ENCODE measurements at regions not wholly inside any gene's neighbourhood (a gene's known extent, or its start where the extent isn't known, plus 50 kb on each side); places are given as distances from the start of the nearest gene placed in this dataset.

DNA sequence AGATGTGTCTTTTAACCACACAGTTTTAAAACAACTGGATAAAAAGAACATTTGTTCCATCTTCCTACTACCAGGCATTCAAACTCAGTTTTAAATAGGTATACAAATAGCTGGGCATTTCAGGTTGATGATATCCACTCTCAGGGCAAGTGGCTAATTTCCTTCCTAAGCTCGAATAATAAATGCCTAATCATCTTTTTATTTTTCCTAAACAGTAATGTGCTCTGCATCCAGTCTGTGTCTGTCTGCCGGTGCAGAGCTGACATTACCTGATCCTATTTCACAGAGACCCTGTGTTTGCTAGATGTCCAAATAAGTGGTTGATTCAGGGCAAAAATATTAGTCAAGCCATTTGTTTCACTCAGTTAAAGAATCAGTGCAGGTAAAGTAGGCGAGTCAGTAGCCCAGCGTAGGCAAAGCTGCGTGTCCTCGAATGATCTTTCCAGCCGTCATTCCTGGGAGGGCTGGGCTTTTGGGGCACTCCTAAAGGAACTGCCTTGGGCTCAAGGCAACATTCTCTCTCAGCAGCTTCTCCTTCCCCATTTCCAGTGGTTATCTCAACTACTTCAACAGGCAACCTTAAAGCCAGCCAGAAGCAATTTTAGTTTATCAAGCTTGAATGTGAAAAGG, 74.2 kb upstream of the BMP2 start:
- DNase-seq (ENCODE audit: insufficient read length, low spot score), result no peak
- FAIRE-seq, result no peak
- TF ChIP-seq SPI1 (IDR thresholded peaks at IDR 0.05; ENCODE audit: low read depth, low read length) (no peak), PAX5 (IDR thresholded peaks at IDR 0.05; ENCODE audit: insufficient read depth, low read length, severe bottlenecking) (no peak), POLR2A (IDR thresholded peaks at IDR 0.05; ENCODE audit: low read depth, low read length) (no peak), TAF1 (IDR thresholded peaks at IDR 0.05; ENCODE audit: low read depth, low read length) (no peak), POU2F2 (IDR thresholded peaks at IDR 0.05; ENCODE audit: low read depth, low read length) (no peak), POLR2AphosphoS5 (IDR thresholded peaks at IDR 0.05; ENCODE audit: low read depth, low read length) (no peak)

DNA sequence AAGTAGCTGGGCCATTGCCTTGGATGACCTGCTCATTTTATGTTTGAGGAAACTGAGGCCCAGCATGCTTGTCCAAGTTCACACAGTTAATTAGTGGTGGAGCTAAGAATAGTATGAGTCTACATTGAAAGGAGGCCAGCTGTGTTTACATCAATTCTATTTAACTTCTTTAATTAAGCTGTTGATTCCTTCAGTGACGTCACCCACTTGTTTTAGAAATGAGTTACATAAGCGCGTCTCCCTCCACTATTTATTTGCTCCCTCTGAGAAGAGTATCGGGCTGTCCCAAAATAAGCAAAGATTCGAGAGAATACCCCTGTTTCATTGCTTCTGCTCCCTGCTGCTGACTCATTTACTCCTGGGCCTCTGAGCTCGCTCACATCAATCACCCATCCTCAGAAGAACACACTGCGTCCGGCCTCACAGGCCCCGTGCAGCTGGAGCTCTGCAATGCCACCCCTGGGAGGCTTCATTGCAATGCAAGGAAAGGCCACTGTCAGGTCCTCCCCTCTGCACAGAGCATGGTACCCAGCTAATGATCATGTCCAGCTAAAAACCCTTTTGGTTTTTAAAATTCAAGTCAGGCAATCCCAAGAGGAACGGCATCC, 74.8 kb upstream of the BMP2 start:
- FAIRE-seq (no peak), DNase-seq (ENCODE audit: insufficient read length, low spot score) (no peak)
- TF ChIP-seq POU2F2 (IDR thresholded peaks at IDR 0.05; ENCODE audit: low read depth, low read length) (no peak), POLR2A (IDR thresholded peaks at IDR 0.05; ENCODE audit: low read depth, low read length) (no peak), POLR2AphosphoS5 (IDR thresholded peaks at IDR 0.05; ENCODE audit: low read depth, low read length) (no peak), PAX5 (IDR thresholded peaks at IDR 0.05; ENCODE audit: insufficient read depth, low read length, severe bottlenecking) (no peak), TAF1 (IDR thresholded peaks at IDR 0.05; ENCODE audit: low read depth, low read length) (no peak), SPI1 (IDR thresholded peaks at IDR 0.05; ENCODE audit: low read depth, low read length) (no peak)

DNA sequence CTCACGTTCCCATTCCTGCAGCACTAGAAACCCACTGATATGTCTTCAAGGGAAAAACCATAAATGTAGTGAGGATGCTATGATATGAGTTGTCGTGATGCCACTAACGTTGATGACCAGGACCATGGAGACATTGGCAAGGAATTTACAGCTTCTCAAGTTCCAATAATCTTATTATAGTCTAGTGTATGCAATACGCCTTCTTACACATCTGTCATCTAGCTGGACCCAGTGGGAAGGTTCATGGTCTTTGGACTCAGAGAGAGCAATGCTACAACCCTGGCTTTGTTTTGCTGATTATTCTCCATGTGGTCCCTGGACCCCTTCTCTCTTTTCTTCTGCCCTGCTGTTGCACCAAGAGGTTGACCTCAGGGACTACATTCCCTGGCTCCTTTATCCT, 76.0 kb upstream of the BMP2 start:
- DNase-seq (ENCODE audit: insufficient read length, low spot score) (no peak), FAIRE-seq (no peak)
- TF ChIP-seq PAX5 (IDR thresholded peaks at IDR 0.05; ENCODE audit: insufficient read depth, low read length, severe bottlenecking) (no peak), SPI1 (IDR thresholded peaks at IDR 0.05; ENCODE audit: low read depth, low read length) (no peak), POU2F2 (IDR thresholded peaks at IDR 0.05; ENCODE audit: low read depth, low read length) (no peak), TAF1 (IDR thresholded peaks at IDR 0.05; ENCODE audit: low read depth, low read length) (no peak), POLR2AphosphoS5 (IDR thresholded peaks at IDR 0.05; ENCODE audit: low read depth, low read length) (no peak), POLR2A (IDR thresholded peaks at IDR 0.05; ENCODE audit: low read depth, low read length) (no peak)

DNA sequence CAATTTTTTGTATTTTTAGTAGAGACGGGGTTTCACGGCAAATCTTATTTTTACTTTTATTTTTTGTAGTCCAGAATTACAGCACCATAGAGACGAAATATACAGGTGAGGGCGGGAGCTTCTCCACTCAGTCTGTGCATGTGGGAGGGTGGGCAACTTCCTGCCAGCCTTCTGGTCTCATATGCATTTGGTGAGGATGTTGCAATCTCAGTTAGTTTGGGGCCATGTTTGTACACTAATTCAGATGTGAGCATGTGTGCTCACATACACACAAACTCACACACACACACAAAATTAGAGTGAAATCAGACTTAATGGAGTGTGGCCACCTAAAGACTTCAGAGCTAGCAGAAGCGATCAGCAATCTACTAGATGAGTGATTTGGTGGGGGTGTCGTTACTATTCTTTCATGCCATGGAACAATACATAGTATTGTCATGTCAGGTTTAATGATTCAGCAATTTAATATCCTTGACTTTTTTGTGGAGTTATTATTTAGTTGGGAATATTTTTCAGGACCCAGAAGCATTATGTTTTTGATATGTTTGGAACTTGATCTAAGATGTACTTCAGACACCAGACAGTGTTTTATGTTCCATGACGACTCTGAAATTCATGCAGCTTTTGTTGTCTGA, 78.0 kb upstream of the BMP2 start:
- FAIRE-seq, result no peak
- no peak for TF ChIP-seq SPI1 (IDR thresholded peaks at IDR 0.05; ENCODE audit: low read depth, low read length)
- TF ChIP-seq POLR2A (IDR thresholded peaks at IDR 0.05; ENCODE audit: low read depth, low read length), result no peak
- no peak for TF ChIP-seq POLR2AphosphoS5 (IDR thresholded peaks at IDR 0.05; ENCODE audit: low read depth, low read length)
- TF ChIP-seq TAF1 (IDR thresholded peaks at IDR 0.05; ENCODE audit: low read depth, low read length), result no peak
- TF ChIP-seq POU2F2 (IDR thresholded peaks at IDR 0.05; ENCODE audit: low read depth, low read length), result no peak
- no peak for TF ChIP-seq PAX5 (IDR thresholded peaks at IDR 0.05; ENCODE audit: insufficient read depth, low read length, severe bottlenecking)
- no peak for DNase-seq (ENCODE audit: insufficient read length, low spot score)

DNA sequence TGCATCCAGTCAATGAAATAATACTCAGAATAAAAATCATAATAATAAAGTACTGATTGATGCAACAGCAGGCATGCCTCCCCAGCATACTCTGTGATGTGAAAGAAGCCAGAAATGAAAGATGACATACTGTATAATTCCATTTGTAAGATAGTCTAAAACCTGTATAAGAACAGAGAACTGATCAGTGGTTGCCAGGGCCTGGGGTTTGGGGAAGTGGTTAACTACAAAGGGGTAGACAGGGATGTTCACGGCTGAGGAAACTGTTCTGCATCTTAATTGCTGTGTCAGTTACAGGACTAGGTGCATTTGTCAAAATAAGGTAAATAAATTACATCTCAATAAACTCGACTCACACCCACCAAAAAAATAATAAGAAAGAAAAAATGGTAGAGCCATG, 81.3 kb upstream of the BMP2 start:
- DNase-seq (ENCODE audit: insufficient read length, low spot score) (no peak), FAIRE-seq (no peak)
- TF ChIP-seq POLR2AphosphoS5 (IDR thresholded peaks at IDR 0.05; ENCODE audit: low read depth, low read length) (no peak), SPI1 (IDR thresholded peaks at IDR 0.05; ENCODE audit: low read depth, low read length) (peak; percentile 32)

DNA sequence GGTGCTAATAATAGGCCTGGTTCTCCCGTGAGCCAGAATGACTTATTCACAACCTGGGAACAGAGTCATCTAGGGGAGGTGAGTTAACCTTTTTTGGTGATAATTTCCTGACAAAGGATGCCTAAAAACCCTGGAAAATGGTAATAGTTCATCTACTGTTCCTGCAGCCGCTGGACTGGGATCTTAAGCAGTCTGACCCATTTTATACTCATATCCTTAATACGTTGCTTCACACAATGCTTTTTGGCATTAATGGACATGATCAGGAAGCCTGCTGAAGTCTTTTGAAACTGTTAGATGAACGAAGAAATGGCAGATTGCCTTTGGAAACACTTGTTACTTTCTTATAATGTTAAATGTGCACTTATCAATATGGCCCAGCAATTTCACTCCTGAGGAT, 81.9 kb upstream of the BMP2 start:
- TF ChIP-seq POLR2AphosphoS5 (IDR thresholded peaks at IDR 0.05; ENCODE audit: low read depth, low read length) (no peak), TAF1 (IDR thresholded peaks at IDR 0.05; ENCODE audit: low read depth, low read length) (no peak), POLR2A (IDR thresholded peaks at IDR 0.05; ENCODE audit: low read depth, low read length) (no peak), PAX5 (IDR thresholded peaks at IDR 0.05; ENCODE audit: insufficient read depth, low read length, severe bottlenecking) (no peak), SPI1 (IDR thresholded peaks at IDR 0.05; ENCODE audit: low read depth, low read length) (no peak), POU2F2 (IDR thresholded peaks at IDR 0.05; ENCODE audit: low read depth, low read length) (no peak)
- FAIRE-seq (no peak), DNase-seq (ENCODE audit: insufficient read length, low spot score) (no peak)

DNA sequence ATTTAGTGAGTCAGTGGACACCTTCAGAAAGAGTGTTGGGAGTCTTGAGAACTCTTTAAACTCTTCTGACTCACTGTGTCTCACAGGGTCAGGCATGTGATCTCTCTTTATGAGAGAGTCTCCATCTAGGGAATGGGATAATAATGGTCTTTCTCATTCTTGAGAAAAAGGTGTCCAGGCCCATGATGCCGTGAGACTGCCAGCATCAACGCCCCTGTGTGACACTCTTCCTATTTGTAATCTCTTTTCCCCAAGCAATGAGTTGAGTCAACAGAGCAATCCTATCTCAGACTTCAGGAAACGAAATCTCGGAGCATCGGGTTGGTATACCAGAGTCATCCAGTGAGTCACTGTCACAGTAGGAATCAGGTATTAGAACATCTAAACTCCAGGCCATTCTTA, 82.3 kb upstream of the BMP2 start:
- no peak for TF ChIP-seq POLR2AphosphoS5 (IDR thresholded peaks at IDR 0.05; ENCODE audit: low read depth, low read length)
- TF ChIP-seq POU2F2 (IDR thresholded peaks at IDR 0.05; ENCODE audit: low read depth, low read length), result no peak
- TF ChIP-seq SPI1 (IDR thresholded peaks at IDR 0.05; ENCODE audit: low read depth, low read length), result no peak
- no peak for TF ChIP-seq PAX5 (IDR thresholded peaks at IDR 0.05; ENCODE audit: insufficient read depth, low read length, severe bottlenecking)
- no peak for TF ChIP-seq POLR2A (IDR thresholded peaks at IDR 0.05; ENCODE audit: low read depth, low read length)
- no peak for TF ChIP-seq TAF1 (IDR thresholded peaks at IDR 0.05; ENCODE audit: low read depth, low read length)
- DNase-seq (ENCODE audit: insufficient read length, low spot score) (no peak), FAIRE-seq (no peak)

DNA sequence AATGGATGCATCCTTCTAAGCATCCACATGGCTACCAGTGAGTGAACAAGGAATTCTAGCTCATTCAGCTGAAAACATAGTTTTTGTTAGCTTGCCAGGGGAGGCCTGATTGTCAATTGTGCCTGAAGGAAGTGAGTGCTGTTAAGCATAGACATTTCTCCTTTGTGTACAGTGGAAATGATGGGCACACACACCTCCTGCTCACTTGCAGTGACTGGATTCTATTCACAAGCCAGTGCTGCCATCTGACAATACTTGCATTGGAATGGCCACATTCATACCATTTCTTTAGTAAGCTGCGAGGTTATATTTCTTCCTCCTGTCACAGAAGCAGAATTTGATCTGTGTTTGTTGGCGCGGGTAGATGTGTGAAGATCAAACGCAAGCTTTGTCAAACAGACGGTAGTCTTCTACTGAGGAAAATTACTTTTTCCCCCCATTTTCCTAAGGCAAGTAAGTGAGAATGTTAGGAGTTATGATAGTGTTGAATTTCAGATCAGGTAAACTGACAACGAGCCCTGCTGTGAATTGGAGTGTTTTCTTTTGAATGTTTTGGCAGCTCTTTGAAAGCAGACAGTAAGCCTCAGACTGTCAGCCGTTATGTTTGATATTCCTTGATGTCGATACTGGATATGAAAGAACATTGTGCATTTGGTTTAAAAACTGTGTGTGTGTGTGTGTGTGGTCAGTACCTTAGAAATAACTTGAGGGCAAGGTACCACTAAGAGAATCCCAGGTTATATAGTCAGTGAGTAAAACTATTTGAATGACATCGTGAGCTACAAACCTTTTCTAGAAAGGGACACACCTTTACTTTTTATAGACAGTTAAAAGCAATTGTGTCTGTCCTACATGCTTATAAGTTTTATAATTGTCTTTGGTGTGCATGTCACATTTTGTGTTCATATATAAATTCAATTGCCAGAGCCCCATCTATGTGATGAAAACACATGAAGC, 84.2 kb upstream of the BMP2 start:
- FAIRE-seq (no peak), DNase-seq (ENCODE audit: insufficient read length, low spot score) (no peak)
- TF ChIP-seq SPI1 (IDR thresholded peaks at IDR 0.05; ENCODE audit: low read depth, low read length) (no peak), TAF1 (IDR thresholded peaks at IDR 0.05; ENCODE audit: low read depth, low read length) (no peak), PAX5 (IDR thresholded peaks at IDR 0.05; ENCODE audit: insufficient read depth, low read length, severe bottlenecking) (no peak), POLR2AphosphoS5 (IDR thresholded peaks at IDR 0.05; ENCODE audit: low read depth, low read length) (no peak), POU2F2 (IDR thresholded peaks at IDR 0.05; ENCODE audit: low read depth, low read length) (no peak), POLR2A (IDR thresholded peaks at IDR 0.05; ENCODE audit: low read depth, low read length) (no peak)

DNA sequence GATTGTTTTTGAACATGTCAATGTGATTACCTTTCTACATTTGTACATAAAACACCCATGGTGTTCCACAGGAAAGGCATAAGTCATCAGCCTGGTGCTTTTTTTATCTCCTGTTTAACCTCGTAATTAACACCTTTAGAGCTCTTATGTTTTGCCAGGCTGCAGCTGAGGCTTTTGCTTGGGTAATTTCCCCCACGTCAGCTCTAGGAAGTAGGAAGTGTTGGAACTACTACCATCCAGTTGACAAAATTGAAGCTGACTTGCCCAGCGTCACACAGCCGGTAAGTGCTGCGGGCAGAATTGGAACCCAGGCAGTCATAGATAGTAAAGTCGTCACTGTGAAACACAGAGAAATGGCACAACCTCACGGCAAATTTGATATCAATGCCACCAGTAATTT, 86.6 kb upstream of the BMP2 start:
- FAIRE-seq, result no peak
- DNase-seq (ENCODE audit: insufficient read length, low spot score), result no peak
- TF ChIP-seq POLR2AphosphoS5 (IDR thresholded peaks at IDR 0.05; ENCODE audit: low read depth, low read length) (no peak), SPI1 (IDR thresholded peaks at IDR 0.05; ENCODE audit: low read depth, low read length) (no peak), POU2F2 (IDR thresholded peaks at IDR 0.05; ENCODE audit: low read depth, low read length) (no peak), PAX5 (IDR thresholded peaks at IDR 0.05; ENCODE audit: insufficient read depth, low read length, severe bottlenecking) (no peak)

Data from GM12891 (cell line).